A673 (cell line): ENCODE measurements at regions not wholly inside any gene's neighbourhood (a gene's known extent, or its start where the extent isn't known, plus 50 kb on each side); places are given as distances from the start of the nearest gene placed in this dataset.

Experiments
- EZH2 ChIP-seq: fragments of 200-600 bp; sonication (generic); IDR thresholded peaks from 2 replicates; pipeline ENCODE4 v1.6.1; 2017; ENCODE audit warnings: borderline replicate concordance, low read depth, mild to moderate bottlenecking, mixed read lengths, antibody characterized with exemption, low read length; ENCODE audit not compliant: poor library complexity, severe bottlenecking
- TF ChIP-seq, protein P1 (sequence below): fragments of 300-800, 200-600 bp; sonication (generic); conservative IDR thresholded peaks from 2 replicates; pipeline ENCODE4 v1.5.1; 2017; ENCODE audit warnings: low read depth, mild to moderate bottlenecking, antibody characterized with exemption, low read length, moderate library complexity, mixed read lengths

- TF ChIP-seq, protein P1, sequence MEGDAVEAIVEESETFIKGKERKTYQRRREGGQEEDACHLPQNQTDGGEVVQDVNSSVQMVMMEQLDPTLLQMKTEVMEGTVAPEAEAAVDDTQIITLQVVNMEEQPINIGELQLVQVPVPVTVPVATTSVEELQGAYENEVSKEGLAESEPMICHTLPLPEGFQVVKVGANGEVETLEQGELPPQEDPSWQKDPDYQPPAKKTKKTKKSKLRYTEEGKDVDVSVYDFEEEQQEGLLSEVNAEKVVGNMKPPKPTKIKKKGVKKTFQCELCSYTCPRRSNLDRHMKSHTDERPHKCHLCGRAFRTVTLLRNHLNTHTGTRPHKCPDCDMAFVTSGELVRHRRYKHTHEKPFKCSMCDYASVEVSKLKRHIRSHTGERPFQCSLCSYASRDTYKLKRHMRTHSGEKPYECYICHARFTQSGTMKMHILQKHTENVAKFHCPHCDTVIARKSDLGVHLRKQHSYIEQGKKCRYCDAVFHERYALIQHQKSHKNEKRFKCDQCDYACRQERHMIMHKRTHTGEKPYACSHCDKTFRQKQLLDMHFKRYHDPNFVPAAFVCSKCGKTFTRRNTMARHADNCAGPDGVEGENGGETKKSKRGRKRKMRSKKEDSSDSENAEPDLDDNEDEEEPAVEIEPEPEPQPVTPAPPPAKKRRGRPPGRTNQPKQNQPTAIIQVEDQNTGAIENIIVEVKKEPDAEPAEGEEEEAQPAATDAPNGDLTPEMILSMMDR: no peak
- no peak for TF ChIP-seq EZH2
These were observed 903.7 kb downstream of the ROBO2 start for GRCh38 chr3:77943598-77943997.
